WTC11 (cell line): ENCODE measurements at regions not wholly inside any gene's neighbourhood (a gene's known extent, or its start where the extent isn't known, plus 50 kb on each side); places are given as distances from the start of the nearest gene placed in this dataset.

Experiments used
- ATAC-seq: fragments of 200-7000 bp; cut with Tn5 transposase; 2 replicates; pipeline ENCODE4 v1.10.0; 2021; ENCODE audit warnings: mild to moderate bottlenecking, moderate library complexity
- CTCF ChIA-PET: fragments of 300-600 bp; sonication (Branson Sonifier 250); formaldehyde crosslinking; loops from one replicate; lab custom pipeline; 2021; ENCODE audit warnings: antibody characterized with exemption; lab: Charles Lee
- POLR2A ChIA-PET: fragments of 350-600 bp; sonication (Branson Sonifier 250); formaldehyde crosslinking; loops from one replicate; lab custom pipeline; 2021; ENCODE audit warnings: antibody characterized with exemption; lab: Charles Lee
- DNase-seq: peaks from one replicate; pipeline ENCODE4 v3.0.0; 2021; ENCODE audit warnings: low spot score
- H3K27ac Mint-ChIP-seq: 2 replicates; pipeline ENCODE4 v1.8.0; 2021; ENCODE audit warnings: mixed read lengths
- H3K27me3 Mint-ChIP-seq: 2 replicates; pipeline ENCODE4 v1.8.0; 2021; ENCODE audit warnings: low read depth, mild to moderate bottlenecking, moderate library complexity, mixed read lengths
- H3K36me3 Mint-ChIP-seq: 2 replicates; pipeline ENCODE4 v1.8.0; 2021; ENCODE audit warnings: mixed read lengths
- H3K4me1 Mint-ChIP-seq: 2 replicates; pipeline ENCODE4 v1.8.0; 2022; ENCODE audit warnings: mixed read lengths
- H3K4me3 Mint-ChIP-seq: 2 replicates; pipeline ENCODE4 v1.8.0; 2021; ENCODE audit warnings: mild to moderate bottlenecking, moderate library complexity, mixed read lengths
- H3K9me3 Mint-ChIP-seq: 2 replicates; pipeline ENCODE4 v1.8.0; 2021; ENCODE audit warnings: mixed read lengths
- ETV6 ChIP-seq: sonication (generic); formaldehyde crosslinking; IDR thresholded peaks from 2 replicates; pipeline ENCODE4 v1.8.1; 2022; ENCODE audit warnings: mild to moderate bottlenecking, missing genetic modification reagents
- FOXK1 ChIP-seq: sonication (generic); formaldehyde crosslinking; IDR thresholded peaks from 2 replicates; pipeline ENCODE4 v1.8.0; 2022; ENCODE audit warnings: mild to moderate bottlenecking, moderate library complexity, missing genetic modification reagents
- FOXP1 ChIP-seq: sonication (generic); formaldehyde crosslinking; IDR thresholded peaks from 2 replicates; pipeline ENCODE4 v1.8.0; 2022; ENCODE audit warnings: missing genetic modification reagents, mild to moderate bottlenecking, moderate library complexity, borderline replicate concordance
- GABPB1 ChIP-seq: sonication (generic); formaldehyde crosslinking; IDR thresholded peaks from 2 replicates; pipeline ENCODE4 v1.8.1; 2023; ENCODE audit warnings: mild to moderate bottlenecking, missing genetic modification reagents
- GRHL2 ChIP-seq: fragments of 250-450 bp; sonication (Bioruptor Pico); IDR thresholded peaks from 2 replicates; pipeline ENCODE4 v1.8.0; 2022; ENCODE audit warnings: mild to moderate bottlenecking, moderate library complexity; ENCODE audit not compliant: insufficient replicate concordance, severe bottlenecking
- HMGA2 ChIP-seq: fragments of 250-450 bp; sonication (Bioruptor Pico); IDR thresholded peaks from 2 replicates; pipeline ENCODE4 v1.4.0; 2021; ENCODE audit warnings: mild to moderate bottlenecking, moderate library complexity
- JAZF1 ChIP-seq: fragments of 250-450 bp; sonication (Bioruptor Pico); IDR thresholded peaks from 2 replicates; pipeline ENCODE4 v1.9.0; 2021; ENCODE audit warnings: moderate library complexity, mild to moderate bottlenecking, inconsistent platforms
- MYBL2 ChIP-seq: sonication (generic); formaldehyde crosslinking; IDR thresholded peaks from 2 replicates; pipeline ENCODE4 v1.8.1; 2023; ENCODE audit warnings: mild to moderate bottlenecking, moderate library complexity, missing genetic modification reagents
- NR1H2 ChIP-seq: sonication (generic); formaldehyde crosslinking; IDR thresholded peaks from 2 replicates; pipeline ENCODE4 v1.9.0; 2021; ENCODE audit warnings: mild to moderate bottlenecking, moderate library complexity, missing genetic modification reagents
- RORB ChIP-seq: fragments of 250-450 bp; sonication (Bioruptor Pico); IDR thresholded peaks from 2 replicates; pipeline ENCODE4 v1.9.0; 2021; ENCODE audit warnings: mild to moderate bottlenecking
- TEAD1 ChIP-seq: sonication (generic); formaldehyde crosslinking; IDR thresholded peaks from 2 replicates; pipeline ENCODE4 v1.8.0; 2022; ENCODE audit warnings: mild to moderate bottlenecking, missing genetic modification reagents
- TP53 ChIP-seq: sonication (generic); formaldehyde crosslinking; IDR thresholded peaks from 2 replicates; pipeline ENCODE4 v1.8.1; 2023; ENCODE audit warnings: mild to moderate bottlenecking, missing genetic modification reagents
- ZBTB21 ChIP-seq: sonication (generic); formaldehyde crosslinking; IDR thresholded peaks from 2 replicates; pipeline ENCODE4 v1.8.1; 2023; ENCODE audit warnings: mild to moderate bottlenecking, missing genetic modification reagents, borderline replicate concordance
- ZNF671 ChIP-seq: fragments of 250-450 bp; sonication (Bioruptor Pico); IDR thresholded peaks from 2 replicates; pipeline ENCODE4 v1.8.0; 2021; ENCODE audit warnings: mild to moderate bottlenecking
- TF ChIP-seq, protein P1 (sequence below): sonication (generic); formaldehyde crosslinking; IDR thresholded peaks from 2 replicates; pipeline ENCODE4 v1.8.0; 2023; ENCODE audit warnings: mild to moderate bottlenecking, missing genetic modification reagents
- TF ChIP-seq, protein P2 (sequence below): fragments of 250-450 bp; sonication (Bioruptor Pico); IDR thresholded peaks from 2 replicates; pipeline ENCODE4 v1.8.0; 2021; ENCODE audit warnings: mild to moderate bottlenecking
- TF ChIP-seq, protein P3 (sequence below): fragments of 250-450 bp; sonication (Bioruptor Pico); conservative IDR thresholded peaks from 2 replicates; pipeline ENCODE4 v1.9.0; 2021; ENCODE audit warnings: mild to moderate bottlenecking
- TF ChIP-seq, protein P4 (sequence below): sonication (generic); formaldehyde crosslinking; IDR thresholded peaks from 2 replicates; pipeline ENCODE4 v1.8.1; 2022; ENCODE audit warnings: mild to moderate bottlenecking, moderate library complexity, missing genetic modification reagents
- TF ChIP-seq, protein P5 (sequence below): sonication (generic); formaldehyde crosslinking; IDR thresholded peaks from 2 replicates; pipeline ENCODE4 v1.8.0; 2023; ENCODE audit warnings: missing genetic modification reagents, mild to moderate bottlenecking, borderline replicate concordance
- TF ChIP-seq, protein P6 (sequence below): fragments of 250-450 bp; sonication (Bioruptor Pico); IDR thresholded peaks from 2 replicates; pipeline ENCODE4 v1.9.0; 2021; ENCODE audit warnings: moderate library complexity, mild to moderate bottlenecking, inconsistent platforms, borderline replicate concordance
- TF ChIP-seq, protein P7 (sequence below): sonication (generic); formaldehyde crosslinking; IDR thresholded peaks from 2 replicates; pipeline ENCODE4 v1.8.1; 2022; ENCODE audit warnings: low read depth, mild to moderate bottlenecking, moderate library complexity, missing genetic modification reagents, borderline replicate concordance

DNA sequence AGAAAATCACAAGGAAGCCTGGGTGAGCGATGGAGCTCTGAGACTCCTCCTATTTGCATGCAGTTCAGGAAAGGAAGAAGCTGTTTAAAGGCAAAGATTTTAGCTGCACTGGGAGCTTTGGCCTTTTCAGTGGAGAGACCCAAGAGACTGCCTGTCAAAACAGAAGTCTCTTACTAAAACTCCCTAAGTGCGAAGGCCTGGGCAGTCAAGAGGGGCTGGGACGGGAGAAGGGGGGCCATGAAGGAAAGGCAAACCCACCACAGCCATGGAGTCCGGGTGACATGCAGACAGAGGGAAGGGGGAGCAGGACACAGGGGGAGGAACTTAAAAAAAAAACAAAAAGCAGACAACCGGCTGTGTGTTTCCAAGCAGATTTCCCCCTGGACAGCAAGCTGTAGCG, 537.6 kb upstream of the NOX3 start (continued):
- TF ChIP-seq, protein P1, sequence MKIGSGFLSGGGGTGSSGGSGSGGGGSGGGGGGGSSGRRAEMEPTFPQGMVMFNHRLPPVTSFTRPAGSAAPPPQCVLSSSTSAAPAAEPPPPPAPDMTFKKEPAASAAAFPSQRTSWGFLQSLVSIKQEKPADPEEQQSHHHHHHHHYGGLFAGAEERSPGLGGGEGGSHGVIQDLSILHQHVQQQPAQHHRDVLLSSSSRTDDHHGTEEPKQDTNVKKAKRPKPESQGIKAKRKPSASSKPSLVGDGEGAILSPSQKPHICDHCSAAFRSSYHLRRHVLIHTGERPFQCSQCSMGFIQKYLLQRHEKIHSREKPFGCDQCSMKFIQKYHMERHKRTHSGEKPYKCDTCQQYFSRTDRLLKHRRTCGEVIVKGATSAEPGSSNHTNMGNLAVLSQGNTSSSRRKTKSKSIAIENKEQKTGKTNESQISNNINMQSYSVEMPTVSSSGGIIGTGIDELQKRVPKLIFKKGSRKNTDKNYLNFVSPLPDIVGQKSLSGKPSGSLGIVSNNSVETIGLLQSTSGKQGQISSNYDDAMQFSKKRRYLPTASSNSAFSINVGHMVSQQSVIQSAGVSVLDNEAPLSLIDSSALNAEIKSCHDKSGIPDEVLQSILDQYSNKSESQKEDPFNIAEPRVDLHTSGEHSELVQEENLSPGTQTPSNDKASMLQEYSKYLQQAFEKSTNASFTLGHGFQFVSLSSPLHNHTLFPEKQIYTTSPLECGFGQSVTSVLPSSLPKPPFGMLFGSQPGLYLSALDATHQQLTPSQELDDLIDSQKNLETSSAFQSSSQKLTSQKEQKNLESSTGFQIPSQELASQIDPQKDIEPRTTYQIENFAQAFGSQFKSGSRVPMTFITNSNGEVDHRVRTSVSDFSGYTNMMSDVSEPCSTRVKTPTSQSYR = no peak
- TF ChIP-seq, protein P2, sequence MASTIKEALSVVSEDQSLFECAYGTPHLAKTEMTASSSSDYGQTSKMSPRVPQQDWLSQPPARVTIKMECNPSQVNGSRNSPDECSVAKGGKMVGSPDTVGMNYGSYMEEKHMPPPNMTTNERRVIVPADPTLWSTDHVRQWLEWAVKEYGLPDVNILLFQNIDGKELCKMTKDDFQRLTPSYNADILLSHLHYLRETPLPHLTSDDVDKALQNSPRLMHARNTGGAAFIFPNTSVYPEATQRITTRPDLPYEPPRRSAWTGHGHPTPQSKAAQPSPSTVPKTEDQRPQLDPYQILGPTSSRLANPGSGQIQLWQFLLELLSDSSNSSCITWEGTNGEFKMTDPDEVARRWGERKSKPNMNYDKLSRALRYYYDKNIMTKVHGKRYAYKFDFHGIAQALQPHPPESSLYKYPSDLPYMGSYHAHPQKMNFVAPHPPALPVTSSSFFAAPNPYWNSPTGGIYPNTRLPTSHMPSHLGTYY (CRISPR knock-in tag) = no peak
- TF ChIP-seq GRHL2 (CRISPR knock-in tag) (no peak), ZNF671 (CRISPR knock-in tag) (no peak), FOXP1 (CRISPR knock-in tag) (no peak), TEAD1 (CRISPR knock-in tag) (no peak)
- TF ChIP-seq, protein P3, sequence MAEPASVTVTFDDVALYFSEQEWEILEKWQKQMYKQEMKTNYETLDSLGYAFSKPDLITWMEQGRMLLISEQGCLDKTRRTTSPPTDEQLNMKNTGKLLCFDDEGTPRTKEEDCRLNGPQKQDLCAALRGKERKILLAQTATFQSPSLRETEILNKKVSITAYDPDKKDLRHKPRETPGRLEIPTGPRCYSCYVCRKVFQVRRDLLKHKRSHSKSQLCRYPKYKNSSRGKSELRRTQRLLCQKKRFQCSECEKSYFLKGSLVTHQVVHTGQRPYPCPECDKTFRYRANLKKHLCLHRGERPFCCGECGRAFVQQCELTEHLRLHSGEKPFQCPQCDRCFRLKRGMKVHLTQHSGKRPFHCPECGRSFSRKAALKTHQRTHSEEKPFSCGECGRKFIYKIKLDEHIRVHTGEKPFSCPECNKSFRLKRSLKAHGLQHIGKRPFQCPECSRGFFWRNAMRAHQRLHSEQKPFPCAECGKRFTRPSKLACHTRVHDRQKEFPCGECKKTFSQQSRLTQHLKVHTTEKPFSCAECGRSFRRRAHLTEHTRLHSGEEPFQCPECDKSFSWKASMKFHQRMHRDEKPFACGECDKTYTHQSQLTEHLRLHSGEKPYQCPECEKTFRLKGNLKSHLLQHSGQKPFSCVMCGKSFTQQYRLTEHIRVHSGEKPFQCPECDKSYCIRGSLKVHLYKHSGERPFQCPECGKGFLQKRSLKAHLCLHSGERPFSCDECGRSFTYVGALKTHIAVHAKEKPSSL = no peak
- TF ChIP-seq, protein P4, sequence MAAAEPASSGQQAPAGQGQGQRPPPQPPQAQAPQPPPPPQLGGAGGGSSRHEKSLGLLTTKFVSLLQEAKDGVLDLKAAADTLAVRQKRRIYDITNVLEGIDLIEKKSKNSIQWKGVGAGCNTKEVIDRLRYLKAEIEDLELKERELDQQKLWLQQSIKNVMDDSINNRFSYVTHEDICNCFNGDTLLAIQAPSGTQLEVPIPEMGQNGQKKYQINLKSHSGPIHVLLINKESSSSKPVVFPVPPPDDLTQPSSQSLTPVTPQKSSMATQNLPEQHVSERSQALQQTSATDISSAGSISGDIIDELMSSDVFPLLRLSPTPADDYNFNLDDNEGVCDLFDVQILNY (CRISPR knock-in tag) = no peak
- TF ChIP-seq, protein P5, sequence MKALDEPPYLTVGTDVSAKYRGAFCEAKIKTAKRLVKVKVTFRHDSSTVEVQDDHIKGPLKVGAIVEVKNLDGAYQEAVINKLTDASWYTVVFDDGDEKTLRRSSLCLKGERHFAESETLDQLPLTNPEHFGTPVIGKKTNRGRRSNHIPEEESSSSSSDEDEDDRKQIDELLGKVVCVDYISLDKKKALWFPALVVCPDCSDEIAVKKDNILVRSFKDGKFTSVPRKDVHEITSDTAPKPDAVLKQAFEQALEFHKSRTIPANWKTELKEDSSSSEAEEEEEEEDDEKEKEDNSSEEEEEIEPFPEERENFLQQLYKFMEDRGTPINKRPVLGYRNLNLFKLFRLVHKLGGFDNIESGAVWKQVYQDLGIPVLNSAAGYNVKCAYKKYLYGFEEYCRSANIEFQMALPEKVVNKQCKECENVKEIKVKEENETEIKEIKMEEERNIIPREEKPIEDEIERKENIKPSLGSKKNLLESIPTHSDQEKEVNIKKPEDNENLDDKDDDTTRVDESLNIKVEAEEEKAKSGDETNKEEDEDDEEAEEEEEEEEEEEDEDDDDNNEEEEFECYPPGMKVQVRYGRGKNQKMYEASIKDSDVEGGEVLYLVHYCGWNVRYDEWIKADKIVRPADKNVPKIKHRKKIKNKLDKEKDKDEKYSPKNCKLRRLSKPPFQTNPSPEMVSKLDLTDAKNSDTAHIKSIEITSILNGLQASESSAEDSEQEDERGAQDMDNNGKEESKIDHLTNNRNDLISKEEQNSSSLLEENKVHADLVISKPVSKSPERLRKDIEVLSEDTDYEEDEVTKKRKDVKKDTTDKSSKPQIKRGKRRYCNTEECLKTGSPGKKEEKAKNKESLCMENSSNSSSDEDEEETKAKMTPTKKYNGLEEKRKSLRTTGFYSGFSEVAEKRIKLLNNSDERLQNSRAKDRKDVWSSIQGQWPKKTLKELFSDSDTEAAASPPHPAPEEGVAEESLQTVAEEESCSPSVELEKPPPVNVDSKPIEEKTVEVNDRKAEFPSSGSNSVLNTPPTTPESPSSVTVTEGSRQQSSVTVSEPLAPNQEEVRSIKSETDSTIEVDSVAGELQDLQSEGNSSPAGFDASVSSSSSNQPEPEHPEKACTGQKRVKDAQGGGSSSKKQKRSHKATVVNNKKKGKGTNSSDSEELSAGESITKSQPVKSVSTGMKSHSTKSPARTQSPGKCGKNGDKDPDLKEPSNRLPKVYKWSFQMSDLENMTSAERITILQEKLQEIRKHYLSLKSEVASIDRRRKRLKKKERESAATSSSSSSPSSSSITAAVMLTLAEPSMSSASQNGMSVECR (CRISPR knock-in tag) = no peak
- TF ChIP-seq, protein P6, sequence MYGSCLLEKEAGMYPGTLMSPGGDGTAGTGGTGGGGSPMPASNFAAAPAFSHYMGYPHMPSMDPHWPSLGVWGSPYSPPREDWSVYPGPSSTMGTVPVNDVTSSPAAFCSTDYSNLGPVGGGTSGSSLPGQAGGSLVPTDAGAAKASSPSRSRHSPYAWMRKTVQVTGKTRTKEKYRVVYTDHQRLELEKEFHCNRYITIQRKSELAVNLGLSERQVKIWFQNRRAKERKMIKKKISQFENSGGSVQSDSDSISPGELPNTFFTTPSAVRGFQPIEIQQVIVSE (CRISPR knock-in tag) = no peak
- TF ChIP-seq, protein P7, sequence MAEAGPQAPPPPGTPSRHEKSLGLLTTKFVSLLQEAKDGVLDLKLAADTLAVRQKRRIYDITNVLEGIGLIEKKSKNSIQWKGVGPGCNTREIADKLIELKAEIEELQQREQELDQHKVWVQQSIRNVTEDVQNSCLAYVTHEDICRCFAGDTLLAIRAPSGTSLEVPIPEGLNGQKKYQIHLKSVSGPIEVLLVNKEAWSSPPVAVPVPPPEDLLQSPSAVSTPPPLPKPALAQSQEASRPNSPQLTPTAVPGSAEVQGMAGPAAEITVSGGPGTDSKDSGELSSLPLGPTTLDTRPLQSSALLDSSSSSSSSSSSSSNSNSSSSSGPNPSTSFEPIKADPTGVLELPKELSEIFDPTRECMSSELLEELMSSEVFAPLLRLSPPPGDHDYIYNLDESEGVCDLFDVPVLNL (CRISPR knock-in tag) = no peak
- TF ChIP-seq, all 79 proteins: peak for 0

DNA sequence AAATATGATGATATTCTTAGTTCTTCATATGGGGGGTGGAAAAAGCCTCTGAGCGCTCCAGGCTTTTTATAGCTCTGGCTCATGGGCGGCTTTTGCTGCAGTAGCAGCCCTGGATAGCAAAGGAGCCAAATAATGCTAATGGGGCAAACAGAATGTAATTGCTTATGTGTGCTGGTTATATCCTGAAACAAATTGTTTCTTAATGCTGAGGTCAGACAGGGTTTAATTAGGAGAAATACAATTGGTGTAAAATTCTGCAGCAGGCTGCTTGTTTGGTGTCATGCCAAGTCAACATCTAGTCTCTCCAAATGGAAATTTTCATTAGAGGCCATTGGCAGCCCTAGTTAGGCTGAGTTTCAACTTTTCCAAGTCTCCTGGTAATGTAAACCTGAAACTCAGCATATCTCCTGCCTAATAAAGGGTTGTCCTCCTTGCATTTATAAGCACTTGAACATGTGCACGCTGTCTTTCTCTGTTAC, 530.1 kb upstream of the NOX3 start:
- Mint-ChIP-seq H3K9me3 (peaks cover 4% of the 10 kb centered on the region), H3K27ac (no peak overlapping the region), H3K4me3 (no peak overlapping the region), H3K27me3 (no peaks in the 10 kb centered on the region), H3K36me3 (no peaks in the 10 kb centered on the region), H3K4me1 (0 out of 2 replicates have a peak, but pooled peaks cover under 1% of the 10 kb centered on the region)
- DNase-seq (no peak), ATAC-seq (no peak)
- POLR2A ChIA-PET = no interaction called here
- no peak for TF ChIP-seq HMGA2
- no peak for TF ChIP-seq RORB (CRISPR knock-in tag)
- no peak for TF ChIP-seq GRHL2 (CRISPR knock-in tag)
- TF ChIP-seq NR1H2 (CRISPR knock-in tag) = no peak
- no peak for TF ChIP-seq ZBTB21 (CRISPR knock-in tag)
- TF ChIP-seq TP53 (CRISPR knock-in tag) = no peak
- TF ChIP-seq GABPB1 (CRISPR knock-in tag) = no peak
- no peak for TF ChIP-seq ETV6 (CRISPR knock-in tag)
- no peak for TF ChIP-seq MYBL2
- TF ChIP-seq JAZF1 = no peak
- no peak for TF ChIP-seq FOXK1
- TF ChIP-seq FOXP1 (CRISPR knock-in tag) = no peak
- CTCF ChIA-PET = no interaction called here
